GM12873 (cell line): ENCODE measurements at regions not wholly inside any gene's neighbourhood (a gene's known extent, or its start where the extent isn't known, plus 50 kb on each side); places are given as distances from the start of the nearest gene placed in this dataset.

Experiments
- TF ChIP-seq, protein P1 (sequence below): IDR thresholded peaks from 2 replicates; pipeline ENCODE4 v1.5.1; 2012; ENCODE audit warnings: low read depth, mild to moderate bottlenecking, moderate library complexity, low read length, control low read depth; ENCODE audit not compliant: insufficient read depth; ENCODE audit errors: missing control alignments

DNA sequence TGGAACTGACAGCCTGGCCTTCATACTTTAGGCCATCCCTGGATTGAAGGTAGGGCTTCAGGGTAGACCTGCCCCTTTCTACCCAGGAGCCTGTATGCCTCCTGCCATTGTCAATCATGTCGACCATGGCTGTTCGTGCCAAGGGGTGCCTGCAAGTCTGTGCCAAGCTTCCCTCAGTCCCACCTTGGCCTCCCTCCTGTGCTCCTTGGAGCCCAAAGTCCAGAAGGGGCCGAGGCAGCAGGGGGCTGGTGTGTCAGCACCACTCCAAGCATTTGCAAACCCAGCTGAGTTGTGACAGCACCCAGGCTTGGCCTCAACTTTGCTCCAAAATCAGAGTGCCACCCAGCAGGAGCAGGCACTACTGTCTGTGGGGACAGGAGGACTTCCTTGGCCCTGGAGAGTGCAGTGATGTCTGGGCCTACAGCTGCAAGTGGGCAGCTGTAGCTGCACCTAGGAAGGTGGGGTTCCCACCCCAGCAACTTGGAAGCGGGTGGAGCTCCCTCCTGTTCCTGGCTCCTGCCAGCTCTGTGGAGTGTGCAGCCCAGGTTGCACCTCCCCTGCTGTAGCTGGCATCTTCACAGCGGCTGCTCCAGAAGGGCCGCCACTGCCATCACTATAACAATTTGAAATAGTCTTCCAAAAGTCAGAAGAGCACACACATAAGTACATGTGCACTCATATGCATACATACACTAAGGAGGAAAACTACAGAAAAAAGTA is 1719.3 kb downstream of the HACE1 start:
- TF ChIP-seq, protein P1, sequence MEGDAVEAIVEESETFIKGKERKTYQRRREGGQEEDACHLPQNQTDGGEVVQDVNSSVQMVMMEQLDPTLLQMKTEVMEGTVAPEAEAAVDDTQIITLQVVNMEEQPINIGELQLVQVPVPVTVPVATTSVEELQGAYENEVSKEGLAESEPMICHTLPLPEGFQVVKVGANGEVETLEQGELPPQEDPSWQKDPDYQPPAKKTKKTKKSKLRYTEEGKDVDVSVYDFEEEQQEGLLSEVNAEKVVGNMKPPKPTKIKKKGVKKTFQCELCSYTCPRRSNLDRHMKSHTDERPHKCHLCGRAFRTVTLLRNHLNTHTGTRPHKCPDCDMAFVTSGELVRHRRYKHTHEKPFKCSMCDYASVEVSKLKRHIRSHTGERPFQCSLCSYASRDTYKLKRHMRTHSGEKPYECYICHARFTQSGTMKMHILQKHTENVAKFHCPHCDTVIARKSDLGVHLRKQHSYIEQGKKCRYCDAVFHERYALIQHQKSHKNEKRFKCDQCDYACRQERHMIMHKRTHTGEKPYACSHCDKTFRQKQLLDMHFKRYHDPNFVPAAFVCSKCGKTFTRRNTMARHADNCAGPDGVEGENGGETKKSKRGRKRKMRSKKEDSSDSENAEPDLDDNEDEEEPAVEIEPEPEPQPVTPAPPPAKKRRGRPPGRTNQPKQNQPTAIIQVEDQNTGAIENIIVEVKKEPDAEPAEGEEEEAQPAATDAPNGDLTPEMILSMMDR = no peak

DNA sequence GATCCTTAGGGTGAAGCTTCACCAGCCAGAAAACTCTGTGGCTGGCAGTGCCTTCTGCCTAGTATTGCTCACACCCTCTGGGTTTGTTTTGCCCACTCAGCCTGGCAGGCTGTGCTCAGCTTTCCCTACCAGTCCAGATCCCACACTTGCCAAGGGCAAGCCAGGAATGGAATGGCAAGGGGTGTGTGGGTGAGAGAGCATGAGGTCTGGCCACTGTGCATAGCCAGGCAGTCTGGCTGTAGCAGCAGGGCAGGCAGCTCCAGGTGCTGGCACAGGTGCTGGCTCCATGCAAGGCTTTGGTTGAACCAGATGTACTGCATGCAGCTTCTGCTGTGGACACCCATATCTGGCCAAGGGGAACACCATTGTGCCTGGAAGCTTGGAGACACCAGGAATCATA is 1720.3 kb downstream of the HACE1 start:
- TF ChIP-seq, protein P1 = no peak

DNA sequence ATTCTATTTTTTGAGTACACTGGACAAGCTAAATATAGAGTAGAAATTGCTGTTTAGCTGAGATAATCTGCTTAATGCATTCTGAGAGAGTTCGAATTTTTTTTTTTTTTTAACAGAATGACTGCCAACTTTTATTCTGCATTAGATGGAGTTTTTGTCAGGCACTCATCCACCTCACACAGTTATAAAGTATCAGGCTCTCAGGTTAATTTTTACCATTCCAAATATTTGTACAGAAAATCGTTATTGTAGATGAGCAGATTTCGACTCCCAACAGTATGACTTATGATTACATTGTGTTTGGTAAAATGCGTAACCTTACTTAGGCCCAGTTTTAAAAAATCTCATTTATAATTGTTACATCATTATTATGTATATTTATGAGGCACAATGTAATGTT is 1731.0 kb downstream of the GRIK2 start:
- TF ChIP-seq, protein P1 = no peak

- TF ChIP-seq, protein P1 = peak; percentile 63
These were observed 1729.5 kb downstream of the GRIK2 start for GRCh38 chr6:103122766-103123601.

GRCh38 chr6:103119056-103119455 is 1725.5 kb downstream of the GRIK2 start:
- TF ChIP-seq, protein P1 = no peak

- TF ChIP-seq, protein P1 = no peak
These were observed 1721.1 kb downstream of the GRIK2 start for GRCh38 chr6:103114582-103114981.

DNA sequence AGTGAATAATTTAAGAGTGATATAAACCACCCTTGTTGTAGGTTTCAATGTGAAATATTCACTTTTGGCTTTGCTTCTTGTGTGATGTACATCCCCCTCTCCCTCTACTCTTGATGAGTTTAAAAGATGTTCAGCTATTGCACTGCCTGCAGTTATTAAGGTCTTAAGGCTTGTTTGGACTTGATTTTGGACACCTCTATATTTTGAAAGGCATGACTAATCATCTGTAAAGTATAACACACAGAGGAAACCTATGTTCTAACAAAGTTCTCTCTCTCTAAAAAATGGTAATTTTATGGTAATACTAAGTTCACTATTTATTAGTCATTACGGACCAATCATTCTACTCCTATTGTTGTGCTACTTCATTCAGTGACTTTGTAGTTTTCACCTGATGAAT is 1719.9 kb downstream of the GRIK2 start:
- TF ChIP-seq, protein P1 = no peak
